Lower leg skin (tissue), 3 donors: ENCODE measurements at regions not wholly inside any gene's neighbourhood (a gene's known extent, or its start where the extent isn't known, plus 50 kb on each side); places are given as distances from the start of the nearest gene placed in this dataset.

Experiments
- POLR2A ChIP-seq, 2 donors: fragments of 450-650 bp; IDR thresholded peaks; one replicate each; pipeline ENCODE4 v1.6.1; 2016 to 2017; ENCODE audit warnings: antibody characterized with exemption in 2 of 2, mild to moderate bottlenecking in 1 of 2, moderate library complexity in 1 of 2
- TF ChIP-seq, protein P1 (sequence below), 3 donors: fragments of 450-650 bp; IDR thresholded peaks; one replicate each; pipeline ENCODE4 v1.5.1; 2016; ENCODE audit warnings: antibody characterized with exemption in 3 of 3, mild to moderate bottlenecking in 3 of 3, moderate library complexity in 2 of 3

DNA sequence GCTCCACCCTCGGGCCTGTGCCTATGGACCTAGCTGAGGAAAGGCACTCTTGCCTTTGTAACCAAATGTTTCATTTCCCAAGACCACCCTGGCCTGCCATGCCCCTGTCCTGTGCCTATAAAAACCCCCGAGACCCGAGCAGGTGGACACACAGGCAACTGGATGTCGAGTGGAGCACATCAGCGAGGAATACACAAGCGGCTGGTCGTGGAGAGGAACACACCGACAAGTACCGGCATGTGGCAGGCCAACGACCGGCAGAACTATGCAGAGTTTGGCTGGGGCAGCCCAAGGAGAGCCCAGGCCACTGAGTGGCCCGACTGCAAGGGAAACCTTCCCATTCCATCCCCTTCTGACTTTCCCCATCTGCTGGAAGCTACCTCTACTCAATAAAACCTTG, 1963.8 kb upstream of the CELF4 start:
- TF ChIP-seq, protein P1, sequence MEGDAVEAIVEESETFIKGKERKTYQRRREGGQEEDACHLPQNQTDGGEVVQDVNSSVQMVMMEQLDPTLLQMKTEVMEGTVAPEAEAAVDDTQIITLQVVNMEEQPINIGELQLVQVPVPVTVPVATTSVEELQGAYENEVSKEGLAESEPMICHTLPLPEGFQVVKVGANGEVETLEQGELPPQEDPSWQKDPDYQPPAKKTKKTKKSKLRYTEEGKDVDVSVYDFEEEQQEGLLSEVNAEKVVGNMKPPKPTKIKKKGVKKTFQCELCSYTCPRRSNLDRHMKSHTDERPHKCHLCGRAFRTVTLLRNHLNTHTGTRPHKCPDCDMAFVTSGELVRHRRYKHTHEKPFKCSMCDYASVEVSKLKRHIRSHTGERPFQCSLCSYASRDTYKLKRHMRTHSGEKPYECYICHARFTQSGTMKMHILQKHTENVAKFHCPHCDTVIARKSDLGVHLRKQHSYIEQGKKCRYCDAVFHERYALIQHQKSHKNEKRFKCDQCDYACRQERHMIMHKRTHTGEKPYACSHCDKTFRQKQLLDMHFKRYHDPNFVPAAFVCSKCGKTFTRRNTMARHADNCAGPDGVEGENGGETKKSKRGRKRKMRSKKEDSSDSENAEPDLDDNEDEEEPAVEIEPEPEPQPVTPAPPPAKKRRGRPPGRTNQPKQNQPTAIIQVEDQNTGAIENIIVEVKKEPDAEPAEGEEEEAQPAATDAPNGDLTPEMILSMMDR (IDR thresholded peaks at IDR 0.05) = no peak
- no peak for TF ChIP-seq POLR2A (IDR thresholded peaks at IDR 0.05)
